Spleen (tissue), 7 donors: ENCODE measurements at regions not wholly inside any gene's neighbourhood (a gene's known extent, or its start where the extent isn't known, plus 50 kb on each side); places are given as distances from the start of the nearest gene placed in this dataset.

Experiments used
- CTCF ChIP-seq, 11 experiments: fragments of 200-600 bp in 7 of 11; fragments of 450-650 bp in 4 of 11; sonication (generic) in 4 of 11; IDR thresholded peaks in 8 of 11; conservative IDR thresholded peaks in 3 of 11; 1 replicate in 7 of 11; 2 replicates in 4 of 11; pipeline versions ENCODE4 v1.4.0 to v1.8.0; 2016 to 2021; ENCODE audit warnings: antibody characterized with exemption in 11 of 11, inconsistent platforms in 4 of 11, mild to moderate bottlenecking in 1 of 11
- POLR2A ChIP-seq, 3 donors: fragments of 450-650 bp; IDR thresholded peaks; one replicate each; pipeline ENCODE4 v1.5.1; 2017; ENCODE audit warnings: antibody characterized with exemption in 3 of 3, mild to moderate bottlenecking in 1 of 3
- POLR2AphosphoS5 ChIP-seq, 3 donors: sonication (generic); formaldehyde crosslinking; IDR thresholded peaks; one replicate each; pipeline ENCODE4 v1.5.1; 2017; ENCODE audit warnings: antibody characterized with exemption in 3 of 3
- donor health status: DM: no; HTN: no; CAD: no; lungs with moderate emphysema.
- donor health status: DM: no; HTN: no; CAD: no.
- donor health status: DM: no; HTN: no; CAD: no.

DNA sequence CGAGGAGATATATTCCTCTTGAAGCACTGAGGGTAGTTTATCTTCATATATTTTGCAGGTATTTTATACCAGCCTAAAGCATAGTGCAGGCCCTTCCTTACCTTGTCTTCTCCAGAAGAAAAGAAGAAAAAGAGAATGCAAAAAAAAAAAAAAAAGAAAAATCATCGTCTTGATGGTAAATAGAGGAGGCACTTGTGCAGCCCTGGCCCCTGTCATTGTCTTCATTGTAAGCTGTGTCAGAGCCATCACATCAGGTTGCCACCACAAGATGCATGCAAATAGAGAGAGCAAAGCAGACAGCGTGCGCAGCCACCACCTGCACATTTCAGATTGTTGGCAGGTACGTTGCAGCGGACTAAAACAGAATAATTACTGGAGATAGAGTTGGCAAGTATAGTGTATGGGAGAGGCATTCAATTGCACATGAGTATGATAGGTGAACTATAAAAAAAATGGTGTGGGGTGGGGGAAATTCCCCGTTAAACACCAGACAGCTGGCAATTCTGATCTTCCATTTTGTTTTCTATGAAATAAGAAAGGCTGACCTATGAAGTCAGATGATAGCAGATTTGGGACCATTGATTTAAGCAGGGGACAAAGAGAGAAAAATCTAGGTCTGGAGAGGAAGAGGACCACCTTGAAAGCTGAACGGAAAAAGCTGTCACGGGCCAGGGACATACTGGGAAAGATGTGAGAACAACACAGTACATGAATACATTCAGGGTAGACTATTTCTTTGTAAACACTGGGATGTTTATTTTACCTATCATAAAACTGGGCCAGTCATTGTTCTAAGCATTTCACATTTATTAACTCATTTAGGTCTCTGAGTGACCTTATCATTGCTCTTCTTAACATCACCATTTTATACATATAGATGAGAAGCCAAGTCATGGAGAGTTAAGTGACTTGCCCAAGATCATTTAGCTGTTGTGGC, 306.3 kb upstream of the SP8 start:
- no peak for TF ChIP-seq CTCF (IDR thresholded peaks at IDR 0.05 in 8 of 11, conservative IDR thresholded peaks at IDR 0.05 in 3 of 11)
- TF ChIP-seq POLR2AphosphoS5 (IDR thresholded peaks at IDR 0.05): no peak
- no peak for TF ChIP-seq POLR2A (IDR thresholded peaks at IDR 0.05)
